Activated CD8-positive, alpha-beta memory T cell treated with anti-CD3 and anti-CD28 coated beads for 4 hours (primary cell): ENCODE measurements at regions not wholly inside any gene's neighbourhood (a gene's known extent, or its start where the extent isn't known, plus 50 kb on each side); places are given as distances from the start of the nearest gene placed in this dataset.
"Not testable (repeated sequence)": the region's sequence is repeated elsewhere in the genome, so short reads cannot be mapped to it uniquely, and the experiment has no call there.

Source experiments
- DNase-seq, 2 donors: peaks; one replicate each; pipeline ENCODE4 v3.0.0-alpha.2; 2020; ENCODE audit warnings: low read depth in 2 of 2

DNA sequence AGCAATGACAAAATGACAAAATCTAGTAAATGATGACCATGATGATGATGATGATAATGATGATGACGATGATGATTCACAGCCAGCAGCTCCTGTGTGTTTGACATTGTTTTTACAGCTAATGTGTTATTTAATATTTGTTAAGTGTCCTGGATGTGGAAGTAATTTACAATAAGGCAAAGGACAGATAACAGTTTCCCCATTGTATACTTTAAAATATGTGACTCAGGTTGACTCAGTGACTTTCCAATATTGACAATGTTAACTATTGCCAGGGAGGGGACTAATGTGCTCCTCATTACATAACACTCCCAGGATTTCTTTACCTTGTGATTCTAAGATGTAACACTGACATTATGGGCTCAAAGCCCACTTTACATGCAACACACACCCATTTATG lies 602.2 kb downstream of the FBXO15 start:
- no peak for DNase-seq

- DNase-seq: no peak
Observed at GRCh38 chr18:73544617-73545016, 603.0 kb downstream of the FBXO15 start.

DNA sequence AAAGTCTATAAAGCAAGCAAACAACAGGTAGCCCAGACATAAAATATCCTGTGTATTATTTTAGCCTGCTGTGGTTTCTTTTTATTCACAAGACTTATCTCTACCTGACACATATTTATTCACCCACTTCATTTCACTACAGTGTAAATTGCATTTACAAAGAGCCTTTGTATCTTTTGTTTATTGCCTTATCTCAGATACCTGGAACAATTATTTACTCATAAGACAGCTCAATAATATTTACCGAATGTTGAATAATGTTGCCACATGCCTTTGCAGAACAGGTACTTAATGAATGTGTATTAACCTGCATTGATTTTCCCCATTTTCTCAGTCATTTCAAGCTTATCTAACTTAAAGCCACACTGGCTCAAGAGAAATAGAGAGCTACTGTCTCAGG lies 603.6 kb downstream of the FBXO15 start:
- no peak for DNase-seq

DNA sequence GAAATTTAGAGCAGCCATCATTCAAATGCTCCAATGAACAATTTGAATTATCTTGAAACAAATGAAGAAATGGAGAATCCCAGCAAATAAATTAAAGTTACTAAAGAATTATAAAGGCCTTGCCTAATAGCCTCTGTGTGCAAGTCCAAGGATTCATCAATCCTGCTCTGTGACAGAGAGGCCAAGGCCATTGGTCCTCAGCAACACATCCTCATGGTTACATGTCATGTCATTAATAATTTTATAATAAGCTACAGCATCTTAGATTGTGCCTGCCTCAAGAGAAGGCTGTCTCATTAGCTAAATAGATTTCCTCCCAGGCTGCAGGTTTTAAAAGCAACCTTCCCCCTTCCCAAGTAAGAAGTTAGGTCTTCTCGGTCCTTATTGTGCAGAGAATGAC lies 611.6 kb downstream of the FBXO15 start:
- DNase-seq: no peak

DNA sequence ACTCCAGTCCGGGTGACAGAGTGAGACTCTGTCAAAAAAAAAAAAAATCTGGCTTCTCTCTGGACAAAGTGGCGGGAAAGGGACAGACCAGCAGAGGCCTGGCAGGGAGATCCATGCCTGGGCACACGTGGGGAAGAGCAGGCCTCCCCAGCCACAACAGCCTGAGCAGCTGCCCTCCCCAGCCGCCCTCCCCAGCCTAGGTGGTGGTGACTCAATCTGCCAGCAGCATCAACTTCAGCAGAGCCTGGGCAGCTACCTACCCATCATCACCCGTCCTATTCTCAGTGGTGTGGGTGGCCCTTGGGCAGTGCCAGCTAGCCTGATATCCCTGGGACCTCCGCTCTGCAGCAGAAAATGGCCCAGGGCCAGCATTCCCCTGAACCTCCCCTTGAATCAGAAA lies 612.4 kb downstream of the FBXO15 start:
- no peak for DNase-seq

GRCh38 chr18:73531601-73532000 lies 616.0 kb downstream of the FBXO15 start:
- DNase-seq: no peak

DNA sequence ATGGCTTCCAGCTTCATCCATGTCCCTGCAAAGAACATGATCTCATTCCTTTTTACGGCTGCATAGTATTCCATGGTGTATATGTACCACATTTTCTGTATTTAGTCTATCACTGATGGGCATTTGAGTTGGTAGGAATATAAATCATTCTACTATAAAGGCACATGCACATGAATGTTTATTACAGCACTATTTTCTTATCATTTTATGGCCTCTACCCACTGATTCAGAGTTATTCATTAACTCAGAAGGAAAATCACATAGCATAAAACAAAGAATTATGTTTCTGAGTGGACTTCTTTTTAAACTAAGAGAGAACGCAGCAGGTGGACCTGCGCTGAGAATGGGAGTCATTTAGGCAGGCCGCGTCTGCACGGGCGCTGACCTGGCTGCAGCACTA lies 619.6 kb downstream of the FBXO15 start:
- no peak for DNase-seq

DNA sequence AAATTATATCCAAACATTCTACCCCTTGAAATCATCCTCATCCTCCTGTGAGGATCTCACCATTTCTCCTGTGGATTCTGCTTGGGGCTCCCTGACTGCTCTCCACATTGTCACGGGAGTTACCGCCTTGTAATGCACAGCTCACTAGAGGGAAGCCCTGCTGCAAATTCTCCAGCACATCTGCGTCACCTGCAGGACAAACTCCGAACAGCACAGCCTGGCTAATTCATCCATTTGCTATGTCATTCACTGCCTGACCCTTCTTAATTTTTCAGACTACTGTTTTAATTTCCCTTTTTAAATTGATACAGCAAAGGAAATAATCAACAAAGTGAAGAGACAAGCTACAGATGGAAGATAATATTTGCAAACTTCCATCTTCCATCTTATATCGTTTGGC lies 627.4 kb downstream of the FBXO15 start:
- DNase-seq: no peak

- not testable (repeated sequence) for DNase-seq
Observed at GRCh38 chr18:73516056-73516455, 631.6 kb downstream of the FBXO15 start.

DNA sequence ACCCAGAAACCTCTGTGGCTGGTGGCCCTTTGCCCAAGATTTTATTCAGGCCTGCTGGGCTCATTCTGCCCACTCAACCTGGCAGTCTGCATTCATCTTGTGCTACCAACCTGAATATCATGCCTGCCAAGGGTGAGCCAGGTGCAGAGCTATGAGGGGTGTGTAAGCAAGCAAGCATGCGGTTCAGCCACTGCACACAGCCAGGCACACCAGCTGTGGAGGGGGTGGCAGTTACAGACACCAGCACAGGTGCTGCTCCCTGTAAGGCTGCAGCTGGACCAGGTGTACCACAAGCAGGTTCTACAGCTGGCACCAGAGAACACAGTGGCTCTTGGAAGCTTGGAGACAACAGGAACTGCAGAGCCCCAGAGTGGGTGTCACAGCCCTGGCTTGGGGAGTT lies 633.2 kb downstream of the FBXO15 start:
- no peak for DNase-seq

GRCh38 chr18:73511771-73512503 lies 635.7 kb downstream of the FBXO15 start:
- no peak for DNase-seq

- DNase-seq: no peak
Observed at GRCh38 chr18:73509460-73509859, 638.2 kb downstream of the FBXO15 start.

- no peak for DNase-seq
Observed at GRCh38 chr18:73503326-73503725, 635.5 kb upstream of the NETO1 start.

DNA sequence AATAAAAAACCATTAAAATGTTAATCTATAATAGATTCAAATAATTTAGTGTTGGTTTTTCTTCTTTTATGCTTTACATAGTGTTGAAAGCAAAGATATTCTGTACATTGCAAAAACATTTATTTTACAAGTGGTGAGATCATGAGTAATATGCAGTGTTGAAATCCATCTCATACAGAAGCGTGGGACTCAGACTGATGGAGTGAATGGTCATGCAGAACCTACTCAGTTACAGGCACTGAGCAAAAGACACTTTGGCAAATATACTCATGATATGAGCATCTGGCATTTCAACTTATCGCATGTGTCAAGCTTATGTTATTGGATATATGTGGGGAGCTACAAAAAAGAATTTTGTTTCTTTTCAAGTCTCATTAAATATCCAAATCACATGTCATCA lies 620.2 kb upstream of the NETO1 start:
- no peak for DNase-seq

DNA sequence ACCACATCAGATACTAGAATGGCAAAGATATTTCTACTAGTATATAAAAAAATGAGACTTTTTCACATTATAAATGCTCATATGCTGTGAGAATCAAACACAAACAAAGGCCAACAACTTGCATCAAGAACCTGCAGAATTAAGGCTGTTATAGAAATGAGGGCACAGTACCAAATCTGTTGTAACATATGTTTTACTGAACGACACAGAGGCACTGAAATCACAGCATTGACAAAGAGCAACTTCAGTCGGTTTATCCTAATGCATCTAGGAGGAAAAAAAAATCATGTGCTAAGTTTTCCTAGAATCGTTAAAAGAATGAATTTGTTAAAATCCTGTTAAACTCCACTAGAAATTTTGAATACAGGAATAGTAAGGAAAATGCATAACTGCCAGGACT lies 617.4 kb upstream of the NETO1 start:
- no peak for DNase-seq

DNA sequence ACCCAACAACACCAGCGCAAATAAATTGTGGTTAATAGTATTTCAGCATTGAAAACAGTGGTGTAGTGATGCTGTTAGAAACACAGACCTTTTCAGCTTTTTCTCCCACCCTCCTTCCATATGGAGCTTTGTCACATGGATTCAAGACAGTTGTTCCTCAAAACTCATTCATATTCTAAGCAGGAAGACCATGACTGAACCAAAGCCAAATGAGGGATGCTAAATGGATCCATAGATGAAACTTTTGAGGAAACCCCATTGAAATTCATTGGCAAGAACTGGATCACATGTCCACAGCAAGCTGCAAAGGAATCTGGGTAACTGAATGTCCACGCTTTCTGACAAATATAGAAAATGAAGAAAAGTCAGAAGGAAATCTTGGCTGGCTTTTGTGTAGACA lies 615.1 kb upstream of the NETO1 start:
- no peak for DNase-seq

DNA sequence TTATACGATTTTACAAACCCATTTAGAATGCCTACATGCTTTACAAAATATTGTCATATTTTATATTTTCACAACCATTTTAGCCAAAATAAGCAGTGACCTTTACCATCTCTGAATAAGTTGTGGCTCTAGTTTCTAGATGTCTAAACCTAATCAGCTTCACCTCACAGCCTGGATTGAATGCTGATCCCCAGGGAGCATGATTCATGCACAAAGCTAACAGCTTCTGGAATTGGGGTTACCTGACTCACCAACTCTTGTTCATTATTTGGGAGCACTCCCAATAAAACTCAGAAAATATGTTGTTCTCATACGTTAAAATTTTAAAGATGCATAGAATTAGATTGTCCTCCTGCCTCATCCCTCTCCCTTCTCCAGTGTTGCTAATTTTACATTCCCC lies 611.7 kb upstream of the NETO1 start:
- no peak for DNase-seq

- DNase-seq: no peak
Observed at GRCh38 chr18:73478191-73478590, 610.4 kb upstream of the NETO1 start.

GRCh38 chr18:73476031-73476430 lies 608.2 kb upstream of the NETO1 start:
- DNase-seq: no peak

DNA sequence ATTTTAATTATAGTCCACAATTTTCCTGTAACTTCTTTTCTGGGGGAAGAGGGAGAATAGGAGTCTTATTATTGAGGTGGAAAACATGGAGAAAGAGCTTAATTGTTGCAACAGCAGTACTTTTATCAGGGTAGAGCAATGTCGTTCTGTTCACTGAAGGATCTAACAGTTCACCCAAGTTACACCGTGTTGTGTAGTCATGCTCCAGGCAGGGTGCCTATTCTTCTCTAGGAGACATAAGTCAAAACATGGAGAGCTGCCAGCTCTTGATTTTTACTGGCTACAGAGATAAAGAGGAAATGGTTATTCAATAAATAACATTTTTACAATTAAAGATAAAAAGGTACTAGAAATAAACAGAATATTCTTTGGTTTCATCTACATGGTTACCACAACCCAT lies 594.3 kb upstream of the NETO1 start:
- no peak for DNase-seq

GRCh38 chr18:73461780-73462059 lies 593.9 kb upstream of the NETO1 start:
- DNase-seq: no peak

DNA sequence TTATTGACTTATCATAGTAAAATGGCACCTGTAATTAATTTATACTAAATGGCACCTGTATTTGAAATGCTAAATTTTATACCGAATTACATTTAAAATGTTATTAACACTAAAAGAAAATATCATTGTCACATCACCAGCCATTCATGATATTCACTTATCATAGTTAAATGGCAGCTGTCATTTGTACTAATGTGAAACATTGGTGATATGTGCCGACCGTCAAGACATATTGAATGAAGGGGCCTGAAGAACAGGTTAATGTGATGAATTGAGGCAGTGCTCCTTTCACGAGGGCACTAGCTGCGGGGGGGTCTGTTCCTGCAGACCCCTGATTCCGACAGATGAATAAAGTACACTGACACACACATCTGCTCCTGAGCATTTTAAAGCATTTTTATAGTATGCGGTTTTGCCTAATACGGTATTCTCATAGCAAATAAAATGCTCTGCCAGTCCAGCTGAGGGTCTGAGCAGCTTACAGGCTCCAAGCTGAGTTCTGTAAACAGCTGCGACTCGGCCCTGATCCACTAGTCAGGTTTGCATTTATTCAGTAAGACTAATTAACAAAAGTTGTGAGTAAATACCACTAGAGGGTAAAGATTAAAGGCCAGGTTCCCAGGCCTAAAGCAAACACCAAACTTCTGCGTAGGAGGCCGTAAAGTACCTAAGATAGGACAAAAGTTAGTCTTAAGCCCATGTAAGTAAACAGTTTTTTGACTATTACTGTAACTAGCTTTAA lies 593.4 kb upstream of the NETO1 start:
- no peak for DNase-seq

DNA sequence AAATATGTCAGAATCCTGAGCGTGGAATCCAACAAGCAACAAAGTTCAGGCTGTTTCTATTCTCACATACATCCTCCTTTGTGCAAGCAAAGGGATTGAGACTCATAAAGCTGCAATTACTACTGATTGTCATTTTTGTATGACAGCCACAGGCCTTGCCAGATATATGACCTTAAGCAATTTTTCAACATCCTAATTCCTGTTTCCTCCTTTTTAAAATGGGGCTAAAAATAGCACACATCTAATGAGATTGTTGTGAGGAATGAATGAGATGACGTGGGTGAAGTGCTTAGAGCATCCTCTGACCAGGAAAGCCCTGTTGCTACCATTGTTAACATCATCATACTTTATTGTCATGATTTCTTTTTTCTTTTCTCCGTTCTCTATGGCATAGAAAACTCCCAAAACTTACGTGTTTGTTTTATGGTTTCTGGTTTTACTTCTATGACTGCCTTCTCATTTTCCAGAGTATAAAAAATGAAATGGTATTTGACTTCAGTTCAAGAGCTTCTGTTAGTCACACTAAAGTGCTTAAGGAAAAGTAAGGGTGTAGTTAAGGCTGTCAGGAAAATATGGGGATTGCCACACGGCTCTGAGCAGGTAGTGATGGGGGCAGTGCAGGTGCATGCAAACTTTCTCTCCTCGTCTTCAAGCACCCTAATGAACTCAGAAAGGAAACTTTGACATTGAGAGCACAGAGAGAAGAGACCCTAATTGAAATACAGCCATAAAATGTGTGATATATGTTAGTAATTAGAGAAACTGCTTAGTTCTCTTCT lies 590.6 kb upstream of the NETO1 start:
- no peak for DNase-seq
